Esophagus (tissue), 2 donors: ENCODE measurements at regions not wholly inside any gene's neighbourhood (a gene's known extent, or its start where the extent isn't known, plus 50 kb on each side); places are given as distances from the start of the nearest gene placed in this dataset.
"Not testable (repeated sequence)": the region's sequence is repeated elsewhere in the genome, so short reads cannot be mapped to it uniquely, and the experiment has no call there.

ENCODE experiments used
- H3K27ac ChIP-seq, 2 donors: one replicate each; pipeline ENCODE4 v1.5.1; 2013; ENCODE audit warnings: low read depth in 2 of 2, mild to moderate bottlenecking in 2 of 2, inconsistent platforms in 1 of 2, low read length in 1 of 2, moderate library complexity in 1 of 2
- H3K27me3 ChIP-seq, 2 donors: one replicate each; pipeline ENCODE4 v1.6.1; 2013; ENCODE audit warnings: low read length in 2 of 2, control low read depth in 1 of 2, mild to moderate bottlenecking in 1 of 2; ENCODE audit not compliant: insufficient read depth in 2 of 2, control insufficient read depth in 1 of 2
- H3K36me3 ChIP-seq, 2 donors: one replicate each; pipeline ENCODE4 v1.6.1; 2013; ENCODE audit warnings: low read length in 1 of 2; ENCODE audit not compliant: control insufficient read depth in 2 of 2, insufficient read depth in 2 of 2
- H3K4me1 ChIP-seq, 2 donors: one replicate each; pipeline ENCODE4 v1.6.1; 2013; ENCODE audit warnings: low read length in 1 of 2; ENCODE audit not compliant: control insufficient read depth in 2 of 2, insufficient read depth in 2 of 2
- H3K4me3 ChIP-seq, 2 donors: one replicate each; pipeline ENCODE4 v1.5.1; 2013; ENCODE audit warnings: low read length in 2 of 2, mild to moderate bottlenecking in 2 of 2, low read depth in 1 of 2, moderate library complexity in 1 of 2
- H3K9me3 ChIP-seq, 2 donors: one replicate each; pipeline ENCODE4 v1.6.1; 2013; ENCODE audit warnings: mild to moderate bottlenecking in 2 of 2, low read depth in 1 of 2, low read length in 1 of 2, moderate library complexity in 1 of 2; ENCODE audit not compliant: control insufficient read depth in 2 of 2, insufficient read depth in 1 of 2
- WGBS, 2 donors: extraction: QIAGEN DNeasy Blood & Tissue Kit; methylation state at CpG; one replicate each; pipeline ENCODE4 v1.1.7; 2013; 5-methylcytosine and 5-hydroxymethylcytosine counted together
- donor health status: healthy with polysubstance abuse.
- donor health status: Bipolar disorder and iron deficiency.

GRCh38 chr16:17744921-17745572 is 274.3 kb upstream of the XYLT1 start:
- no peak overlapping the region for H3K4me3 ChIP-seq
- 15% methylated on average over 12 to 15 of the region's 15 CpGs for WGBS, 2 donors

GRCh38 chr16:17743578-17743977 is 272.8 kb upstream of the XYLT1 start:
- WGBS, 2 donors = 59 to 77% methylated on average over 4 of the region's 4 CpGs
- Histone ChIP-seq H3K9me3 (no peaks in the 10 kb centered on the region), H3K4me1 (peaks cover 0 to 2% of the 10 kb centered on the region in 2 donors), H3K4me3 (no peak overlapping the region), H3K27ac (no peak overlapping the region), H3K36me3 (no peaks in the 10 kb centered on the region), H3K27me3 (no peaks in the 10 kb centered on the region)

More at GRCh38 chr16:17744921-17745572, 274.3 kb upstream of the XYLT1 start:
- Histone ChIP-seq H3K9me3 (no peaks in the 10 kb centered on the region), H3K27me3 (no peaks in the 10 kb centered on the region), H3K36me3 (no peaks in the 10 kb centered on the region), H3K27ac (peak overlapping the region in 1 of 2 donors; percentile 52), H3K4me1 (peaks cover 0 to 2% of the 10 kb centered on the region in 2 donors)

GRCh38 chr16:17743158-17743557 is 272.4 kb upstream of the XYLT1 start:
- WGBS, 2 donors = 56 to 68% methylated on average over 3 of the region's 3 CpGs
- Histone ChIP-seq H3K9me3 (no peaks in the 10 kb centered on the region), H3K4me3 (no peak overlapping the region), H3K36me3 (no peaks in the 10 kb centered on the region), H3K27ac (no peak overlapping the region), H3K4me1 (peaks cover 0 to 2% of the 10 kb centered on the region in 2 donors), H3K27me3 (no peaks in the 10 kb centered on the region)

GRCh38 chr16:17735099-17735498 is 264.3 kb upstream of the XYLT1 start:
- not testable (repeated sequence) for H3K4me3 ChIP-seq, H3K9me3 ChIP-seq, H3K27me3 ChIP-seq, H3K4me1 ChIP-seq, H3K27ac ChIP-seq, H3K36me3 ChIP-seq
- WGBS, 2 donors = 76 to 86% methylated on average over 3 of the region's 3 CpGs

- H3K4me3 ChIP-seq = no peak overlapping the region
- no peaks in the 10 kb centered on the region for H3K4me1 ChIP-seq
- no peaks in the 10 kb centered on the region for H3K36me3 ChIP-seq
- no peaks in the 10 kb centered on the region for H3K27me3 ChIP-seq
- WGBS, 2 donors = 78 to 79% methylated on average over 3 of the region's 3 CpGs
- peaks cover 0 to 3% of the 10 kb centered on the region in 2 donors for H3K9me3 ChIP-seq
- no peak overlapping the region for H3K27ac ChIP-seq
Measured at GRCh38 chr16:17729820-17730219, 259.1 kb upstream of the XYLT1 start.

- no peaks in the 10 kb centered on the region for H3K36me3 ChIP-seq
- peaks cover 0 to 3% of the 10 kb centered on the region in 2 donors for H3K9me3 ChIP-seq
- no peak overlapping the region for H3K4me3 ChIP-seq
- no peaks in the 10 kb centered on the region for H3K4me1 ChIP-seq
- WGBS, 2 donors = 54 to 68% methylated on average over 4 of the region's 4 CpGs
- H3K27ac ChIP-seq = no peak overlapping the region
- H3K27me3 ChIP-seq = no peaks in the 10 kb centered on the region
Measured at GRCh38 chr16:17728196-17728595, 257.4 kb upstream of the XYLT1 start.

GRCh38 chr16:17724242-17724898 is 253.6 kb upstream of the XYLT1 start:
- Histone ChIP-seq H3K4me1 (no peaks in the 10 kb centered on the region), H3K27me3 (peaks cover 0 to 3% of the 10 kb centered on the region in 2 donors), H3K4me3 (no peak overlapping the region), H3K27ac (no peak overlapping the region), H3K36me3 (no peaks in the 10 kb centered on the region), H3K9me3 (no peaks in the 10 kb centered on the region)
- WGBS, 2 donors = 69 to 72% methylated on average over 10 of the region's 10 CpGs

- H3K27ac ChIP-seq = no peak overlapping the region
Measured at GRCh38 chr16:17723531-17724134, 252.9 kb upstream of the XYLT1 start.

GRCh38 chr16:17718495-17718894 is 247.7 kb upstream of the XYLT1 start:
- no peak overlapping the region for H3K4me3 ChIP-seq
- no peaks in the 10 kb centered on the region for H3K9me3 ChIP-seq
- no peaks in the 10 kb centered on the region for H3K4me1 ChIP-seq
- peaks cover 0 to 3% of the 10 kb centered on the region in 2 donors for H3K27me3 ChIP-seq
- 68 to 73% methylated on average over 2 of the region's 2 CpGs for WGBS, 2 donors
- H3K36me3 ChIP-seq = no peaks in the 10 kb centered on the region
- H3K27ac ChIP-seq = no peak overlapping the region

More at GRCh38 chr16:17723531-17724134, 252.9 kb upstream of the XYLT1 start:
- Histone ChIP-seq H3K4me3 (no peak overlapping the region), H3K27me3 (peaks cover 0 to 3% of the 10 kb centered on the region in 2 donors), H3K9me3 (no peaks in the 10 kb centered on the region), H3K36me3 (no peaks in the 10 kb centered on the region), H3K4me1 (no peaks in the 10 kb centered on the region)
- 67% methylated on average over 10 of the region's 10 CpGs for WGBS, 2 donors
